GM19240 (cell line): ENCODE measurements at regions not wholly inside any gene's neighbourhood (a gene's known extent, or its start where the extent isn't known, plus 50 kb on each side); places are given as distances from the start of the nearest gene placed in this dataset.
"Not testable (repeated sequence)": the region's sequence is repeated elsewhere in the genome, so short reads cannot be mapped to it uniquely, and the experiment has no call there.

Source experiments
- DNase-seq: peaks from one replicate; pipeline ENCODE4 v3.0.0; 2011; ENCODE audit warnings: low spot score; ENCODE audit not compliant: insufficient read length

GRCh38 chr5:54884195-54884536, 101.2 kb downstream of the ESM1 start:
- no peak for DNase-seq

GRCh38 chr5:54883374-54884194, 101.8 kb downstream of the ESM1 start:
- no peak for DNase-seq

- no peak for DNase-seq
Measured at GRCh38 chr5:54882841-54883240, 102.6 kb downstream of the ESM1 start.

GRCh38 chr5:54882101-54882500, 103.3 kb downstream of the ESM1 start:
- no peak for DNase-seq

GRCh38 chr5:54881286-54882005, 103.9 kb downstream of the ESM1 start:
- DNase-seq = no peak

- no peak for DNase-seq
Measured at GRCh38 chr5:54876976-54877375, 108.4 kb downstream of the ESM1 start.

GRCh38 chr5:54876556-54876955, 108.8 kb downstream of the ESM1 start:
- no peak for DNase-seq

- DNase-seq = no peak
Measured at GRCh38 chr5:54874337-54875021, 110.9 kb downstream of the ESM1 start.

- DNase-seq = no peak
Measured at GRCh38 chr5:54873691-54874090, 111.7 kb downstream of the ESM1 start.

- no peak for DNase-seq
Measured at GRCh38 chr5:54872810-54873209, 112.6 kb downstream of the ESM1 start.

- DNase-seq = no peak
Measured at GRCh38 chr5:54870271-54870670, 115.1 kb downstream of the ESM1 start.

GRCh38 chr5:54869691-54870090, 115.7 kb downstream of the ESM1 start:
- DNase-seq = no peak

- no peak for DNase-seq
Measured at GRCh38 chr5:54868511-54869483, 116.6 kb downstream of the ESM1 start.

- DNase-seq = peak; percentile 21
Measured at GRCh38 chr5:54867310-54867944, 118.0 kb downstream of the ESM1 start.

- DNase-seq = not testable (repeated sequence)
Measured at GRCh38 chr5:54864911-54865515, 120.4 kb downstream of the ESM1 start.

GRCh38 chr5:54862036-54862435, 123.4 kb downstream of the ESM1 start:
- DNase-seq = no peak

- DNase-seq = no peak
Measured at GRCh38 chr5:54861212-54861894, 124.0 kb downstream of the ESM1 start.

GRCh38 chr5:54860321-54860720, 125.1 kb downstream of the ESM1 start:
- no peak for DNase-seq

GRCh38 chr5:54859316-54859715, 126.1 kb downstream of the ESM1 start:
- DNase-seq = no peak
